ENCODE measurements at regions not wholly inside any gene's neighbourhood (a gene's known extent, or its start where the extent isn't known, plus 50 kb on each side); places are given as distances from the start of the nearest gene placed in this dataset.

DNA sequence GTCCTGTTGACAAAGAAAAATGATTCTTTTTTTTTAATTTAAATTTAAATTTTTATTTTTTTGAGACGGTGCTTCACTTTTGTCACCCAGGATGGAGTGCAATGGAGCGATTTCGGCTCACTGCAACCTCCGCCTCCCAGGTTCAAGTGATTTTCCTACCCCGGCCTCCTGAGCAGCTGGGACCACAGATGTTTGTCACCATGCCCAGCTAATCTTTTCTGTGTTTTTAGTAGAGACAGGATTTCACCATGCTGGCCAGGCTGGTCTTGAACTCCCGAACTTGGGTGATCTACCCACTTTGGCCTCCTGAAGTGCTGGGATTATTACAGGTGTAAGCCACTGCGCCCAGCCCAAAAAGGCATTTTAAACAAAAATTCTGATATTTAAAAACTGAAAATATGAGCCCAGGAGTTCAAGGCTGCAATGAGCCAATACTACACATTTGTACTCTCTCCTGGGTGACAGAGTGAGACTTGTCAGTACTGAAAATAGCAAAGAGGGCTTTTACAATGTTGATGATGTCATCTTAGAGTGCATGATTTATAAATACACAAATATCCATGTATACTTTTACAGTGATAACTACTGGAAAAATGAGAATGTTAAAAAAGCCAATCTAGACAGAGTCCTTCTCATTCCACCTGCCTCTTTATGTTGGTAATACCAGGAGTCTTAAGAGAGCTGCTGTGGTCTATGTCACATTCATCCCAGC, 56.0 kb upstream of the STUM start:
- DNase-seq (no peak), ATAC-seq (no peak)
- H3F3A ChIP-seq (ENCODE audit: low read length, unreplicated experiment): no peaks in the 10 kb centered on the region
- no peak overlapping the region for H2AFZ ChIP-seq (ENCODE audit: low read length)
- TF ChIP-seq EZH2 (IDR thresholded peaks at IDR 0.05; ENCODE audit: low read length, unreplicated experiment): no peak
- no peak for TF ChIP-seq EZH2phosphoT487 (IDR thresholded peaks at IDR 0.05; ENCODE audit: borderline replicate concordance, low read length)
- TF ChIP-seq, protein P1, sequence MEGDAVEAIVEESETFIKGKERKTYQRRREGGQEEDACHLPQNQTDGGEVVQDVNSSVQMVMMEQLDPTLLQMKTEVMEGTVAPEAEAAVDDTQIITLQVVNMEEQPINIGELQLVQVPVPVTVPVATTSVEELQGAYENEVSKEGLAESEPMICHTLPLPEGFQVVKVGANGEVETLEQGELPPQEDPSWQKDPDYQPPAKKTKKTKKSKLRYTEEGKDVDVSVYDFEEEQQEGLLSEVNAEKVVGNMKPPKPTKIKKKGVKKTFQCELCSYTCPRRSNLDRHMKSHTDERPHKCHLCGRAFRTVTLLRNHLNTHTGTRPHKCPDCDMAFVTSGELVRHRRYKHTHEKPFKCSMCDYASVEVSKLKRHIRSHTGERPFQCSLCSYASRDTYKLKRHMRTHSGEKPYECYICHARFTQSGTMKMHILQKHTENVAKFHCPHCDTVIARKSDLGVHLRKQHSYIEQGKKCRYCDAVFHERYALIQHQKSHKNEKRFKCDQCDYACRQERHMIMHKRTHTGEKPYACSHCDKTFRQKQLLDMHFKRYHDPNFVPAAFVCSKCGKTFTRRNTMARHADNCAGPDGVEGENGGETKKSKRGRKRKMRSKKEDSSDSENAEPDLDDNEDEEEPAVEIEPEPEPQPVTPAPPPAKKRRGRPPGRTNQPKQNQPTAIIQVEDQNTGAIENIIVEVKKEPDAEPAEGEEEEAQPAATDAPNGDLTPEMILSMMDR (conservative IDR thresholded peaks at IDR 0.05; ENCODE audit: low read depth, low read length): no peak
- H3K27ac ChIP-seq (ENCODE audit: low read length): no peak overlapping the region
- no peak overlapping the region for H3K4me3 ChIP-seq (ENCODE audit: low read length)
- H3K79me2 ChIP-seq (ENCODE audit: low read length): no peaks in the 10 kb centered on the region
- H3K27me3 ChIP-seq (ENCODE audit: low read length): no peaks in the 10 kb centered on the region
- ChIA-PET CTCF (no interaction called here), POLR2A (ENCODE audit: unreplicated experiment) (interaction anchor here (0.6 kb wide), 1 partner anchor 21 kb away, joined by 4 read pairs; no protein-coding TSS in a partner anchor)
- H3K4me2 ChIP-seq (ENCODE audit: low read length): no peak overlapping the region
- peaks cover 23% of the 10 kb centered on the region for H3K4me1 ChIP-seq (ENCODE audit: insufficient read depth, low read length)
- no peak overlapping the region for H3K9ac ChIP-seq (ENCODE audit: low read length)
- no peaks in the 10 kb centered on the region for H3K9me3 ChIP-seq (ENCODE audit: low read length)
- H4K20me1 ChIP-seq (ENCODE audit: low read length): no peaks in the 10 kb centered on the region
- no peaks in the 10 kb centered on the region for H3K36me3 ChIP-seq (ENCODE audit: low read depth, low read length)
- intact Hi-C loops (cut with micrococcal nuclease): no loop called here
- no TSS peak for BruUV-seq (replicated peaks)
- H3K9me2 ChIP-seq (replicated peaks; ENCODE audit: low read length): no peaks in the 10 kb centered on the region

GRCh38 chr1:226494092-226494609, 54.4 kb upstream of the STUM start:
- Histone ChIP-seq H3K9me2 (replicated peaks; ENCODE audit: low read length) (no peaks in the 10 kb centered on the region), H3K9me3 (ENCODE audit: low read length) (no peaks in the 10 kb centered on the region), H4K20me1 (ENCODE audit: low read length) (no peaks in the 10 kb centered on the region), H3F3A (ENCODE audit: low read length, unreplicated experiment) (no peaks in the 10 kb centered on the region), H3K4me3 (ENCODE audit: low read length) (no peak overlapping the region), H2AFZ (ENCODE audit: low read length) (no peak overlapping the region), H3K4me2 (ENCODE audit: low read length) (no peak overlapping the region), H3K27ac (ENCODE audit: low read length) (no peak overlapping the region), H3K4me1 (ENCODE audit: insufficient read depth, low read length) (peaks cover 14% of the 10 kb centered on the region; the same call in 1 of the 2 replicates), H3K27me3 (ENCODE audit: low read length) (no peaks in the 10 kb centered on the region), H3K79me2 (ENCODE audit: low read length) (no peaks in the 10 kb centered on the region), H3K36me3 (ENCODE audit: low read depth, low read length) (no peaks in the 10 kb centered on the region), H3K9ac (ENCODE audit: low read length) (no peak overlapping the region)
- BruUV-seq (replicated peaks): no TSS peak
- intact Hi-C loops (cut with micrococcal nuclease): no loop called here
- ChIA-PET POLR2A (ENCODE audit: unreplicated experiment) (interaction anchor here (0.7 kb wide), 1 partner anchor 14 kb away, joined by 4 read pairs; no protein-coding TSS in a partner anchor), CTCF (no interaction called here)
- TF ChIP-seq, protein P1 (conservative IDR thresholded peaks at IDR 0.05; ENCODE audit: low read depth, low read length): no peak
- no peak for TF ChIP-seq EZH2phosphoT487 (IDR thresholded peaks at IDR 0.05; ENCODE audit: borderline replicate concordance, low read length)
- no peak for TF ChIP-seq EZH2 (IDR thresholded peaks at IDR 0.05; ENCODE audit: low read length, unreplicated experiment)
- ATAC-seq (no peak), DNase-seq (no peak)

DNA sequence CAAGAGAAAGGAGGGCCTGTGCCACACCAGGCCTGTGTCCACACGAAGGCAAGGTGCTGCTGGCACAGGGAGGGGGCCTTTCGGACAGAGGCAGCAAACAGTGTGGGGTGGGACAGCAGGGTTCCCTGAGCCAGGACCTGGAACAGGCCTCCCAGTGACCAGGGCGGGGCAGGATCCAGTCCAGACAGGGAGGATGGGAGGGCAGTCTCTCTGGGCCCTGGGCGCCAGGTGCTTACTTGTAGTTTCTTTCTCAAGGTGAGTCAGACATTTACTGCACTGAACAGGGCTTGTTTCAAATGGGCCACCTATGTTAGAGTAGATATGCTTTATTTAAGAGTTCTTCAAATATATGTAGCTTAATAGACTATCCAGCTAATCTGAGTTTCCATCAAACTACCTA, 52.8 kb upstream of the STUM start:
- H3F3A ChIP-seq (ENCODE audit: low read length, unreplicated experiment): no peaks in the 10 kb centered on the region
- H3K4me3 ChIP-seq (ENCODE audit: low read length): no peak overlapping the region
- ChIA-PET CTCF (interaction anchor here (0.6 kb wide), 1 partner anchor 14 kb away, joined by 10 read pairs; no protein-coding TSS in a partner anchor), POLR2A (ENCODE audit: unreplicated experiment) (no interaction called here)
- H2AFZ ChIP-seq (ENCODE audit: low read length): no peak overlapping the region
- ATAC-seq (peak; percentile 55), DNase-seq (peak; percentile 47)
- intact Hi-C loops (cut with micrococcal nuclease): no loop called here
- H3K4me1 ChIP-seq (ENCODE audit: insufficient read depth, low read length): peaks cover 7% of the 10 kb centered on the region; the same call in 1 of the 2 replicates
- TF ChIP-seq EZH2phosphoT487 (IDR thresholded peaks at IDR 0.05; ENCODE audit: borderline replicate concordance, low read length) (no peak), EZH2 (IDR thresholded peaks at IDR 0.05; ENCODE audit: low read length, unreplicated experiment) (no peak)
- TF ChIP-seq, protein P1 (conservative IDR thresholded peaks at IDR 0.05; ENCODE audit: low read depth, low read length): no peak
- H3K27me3 ChIP-seq (ENCODE audit: low read length): no peaks in the 10 kb centered on the region
- no peaks in the 10 kb centered on the region for H3K9me2 ChIP-seq (replicated peaks; ENCODE audit: low read length)
- no peaks in the 10 kb centered on the region for H3K36me3 ChIP-seq (ENCODE audit: low read depth, low read length)
- no peaks in the 10 kb centered on the region for H3K79me2 ChIP-seq (ENCODE audit: low read length)
- no peaks in the 10 kb centered on the region for H4K20me1 ChIP-seq (ENCODE audit: low read length)
- BruUV-seq (replicated peaks): no TSS peak
- no peak overlapping the region for H3K9ac ChIP-seq (ENCODE audit: low read length)
- H3K9me3 ChIP-seq (ENCODE audit: low read length): no peaks in the 10 kb centered on the region
- no peak overlapping the region for H3K4me2 ChIP-seq (ENCODE audit: low read length)
- H3K27ac ChIP-seq (ENCODE audit: low read length): no peak overlapping the region

All from PC-3 (cell line).